Endothelial cell of umbilical vein (primary cell): ENCODE measurements at regions not wholly inside any gene's neighbourhood (a gene's known extent, or its start where the extent isn't known, plus 50 kb on each side); places are given as distances from the start of the nearest gene placed in this dataset.

ENCODE experiments used
- BruUV-seq: library from RNA; stranded (reverse); fragments of 400-500 nt; replicated peaks from 2 replicates; lab custom pipeline; 2021; lab: Mats Ljungman, UMichigan
- CTCF ChIA-PET: fragments of 300-600, 350-600 bp; sonication (Branson Sonifier 250); formaldehyde crosslinking; loops from one replicate; lab custom pipeline; 2021; ENCODE audit warnings: antibody characterized with exemption, inconsistent platforms; lab: Charles Lee
- POLR2A ChIA-PET: fragments of 300-600, 350-600 bp; sonication (Branson Sonifier 250); formaldehyde crosslinking; loops from one replicate; lab custom pipeline; 2021; ENCODE audit warnings: antibody characterized with exemption, inconsistent platforms; lab: Charles Lee
- DNase-seq: peaks from one replicate; pipeline ENCODE4 v3.0.0-alpha.2; 2011; ENCODE audit warnings: low read depth, low spot score
- FAIRE-seq: peaks from 2 replicates; lab custom pipeline; 2011; peaks lifted over from hg19 to GRCh38; lab: Jason Lieb, UNC
- H2AFZ ChIP-seq: 2 replicates; pipeline ENCODE4 v1.6.0; 2012; ENCODE audit warnings: low read depth, low read length, control low read depth, inconsistent platforms
- H3K27ac ChIP-seq: 2 replicates; pipeline ENCODE4 v1.5.1; 2011; ENCODE audit warnings: low read depth, mild to moderate bottlenecking, control low read depth, low read length, moderate library complexity; ENCODE audit not compliant: insufficient read depth
- H3K27me3 ChIP-seq, 2 experiments: 2 replicates each; pipeline versions ENCODE4 v1.6.0 to v1.6.1; 2011; ENCODE audit warnings: low read length in 2 of 2, mixed read lengths in 1 of 2; ENCODE audit not compliant: control insufficient read depth in 2 of 2, insufficient read depth in 2 of 2
- H3K36me3 ChIP-seq, 2 experiments: 2 replicates in 1 of 2; 3 replicates in 1 of 2; pipeline ENCODE4 v1.5.1; 2011; ENCODE audit warnings: low read length in 2 of 2, mild to moderate bottlenecking in 1 of 2, moderate library complexity in 1 of 2; ENCODE audit not compliant: control insufficient read depth in 2 of 2, insufficient read depth in 2 of 2; ENCODE audit errors: extremely low read depth in 1 of 2
- H3K4me1 ChIP-seq: 3 replicates; pipeline ENCODE4 v1.5.1; 2011; ENCODE audit warnings: mild to moderate bottlenecking, low read length; ENCODE audit not compliant: control insufficient read depth, insufficient read depth; ENCODE audit errors: extremely low read depth
- H3K4me2 ChIP-seq: 2 replicates; pipeline ENCODE4 v1.6.1; 2011; ENCODE audit warnings: low read length, control low read depth, mixed read lengths; ENCODE audit not compliant: insufficient read depth
- H3K4me3 ChIP-seq, 3 experiments: fragments of 200-600 bp in 1 of 3; sonication (generic), shearing (Covaris generic) in 1 of 3; replicated peaks in 1 of 3; 2 replicates each; pipeline ENCODE4 v1.5.1; 2011 to 2016; ENCODE audit warnings: control low read depth in 3 of 3, low read length in 3 of 3, mild to moderate bottlenecking in 2 of 3, inconsistent platforms in 1 of 3, low read depth in 1 of 3, moderate library complexity in 1 of 3; ENCODE audit not compliant: insufficient read depth in 1 of 3
- H3K79me2 ChIP-seq: 2 replicates; pipeline ENCODE4 v1.6.0; 2012; ENCODE audit warnings: low read length, inconsistent platforms; ENCODE audit not compliant: control insufficient read depth, insufficient read depth
- H3K9ac ChIP-seq: replicated peaks from 2 replicates; pipeline ENCODE3; 2011; ENCODE audit warnings: low read length, control low read depth; ENCODE audit not compliant: insufficient read depth; ENCODE audit errors: extremely low read depth
- H3K9me1 ChIP-seq: replicated peaks from 3 replicates; pipeline ENCODE4 v1.6.0; 2011; ENCODE audit warnings: mild to moderate bottlenecking, low read length; ENCODE audit not compliant: control insufficient read depth, insufficient read depth; ENCODE audit errors: extremely low read depth
- H3K9me3 ChIP-seq: replicated peaks from 2 replicates; pipeline ENCODE4 v1.5.1; 2012; ENCODE audit warnings: low read length, inconsistent platforms; ENCODE audit not compliant: control insufficient read depth, insufficient read depth
- H4K20me1 ChIP-seq: replicated peaks from 2 replicates; pipeline ENCODE3; 2011; ENCODE audit warnings: mild to moderate bottlenecking, low read length; ENCODE audit not compliant: control insufficient read depth, insufficient read depth; ENCODE audit errors: extremely low read depth
- EZH2 ChIP-seq: IDR thresholded peaks from 2 replicates; pipeline ENCODE4 v1.6.1; 2012; ENCODE audit warnings: borderline replicate concordance, low read depth, mild to moderate bottlenecking, moderate library complexity, low read length, inconsistent platforms; ENCODE audit not compliant: severe bottlenecking
- FOS ChIP-seq: IDR thresholded peaks from 2 replicates; pipeline ENCODE4 v1.6.1; 2011; ENCODE audit warnings: mild to moderate bottlenecking, low read length, moderate library complexity, borderline replicate concordance; ENCODE audit not compliant: insufficient read depth
- GATA2 ChIP-seq: IDR thresholded peaks from 2 replicates; pipeline ENCODE4 v1.7.0; 2011; ENCODE audit warnings: low read depth, mild to moderate bottlenecking, moderate library complexity, mixed read lengths, low read length; ENCODE audit not compliant: insufficient read length, insufficient read depth
- JUN ChIP-seq: IDR thresholded peaks from 2 replicates; pipeline ENCODE4 v1.6.1; 2011; ENCODE audit warnings: borderline replicate concordance, low read depth; ENCODE audit not compliant: insufficient read length, insufficient read depth
- MYC ChIP-seq: IDR thresholded peaks from one replicate; pipeline ENCODE4 v1.6.1; 2011; ENCODE audit warnings: mild to moderate bottlenecking, low read depth, low read length
- POLR2A ChIP-seq: IDR thresholded peaks from 2 replicates; pipeline ENCODE4 v1.6.1; 2012; ENCODE audit warnings: low read depth, mild to moderate bottlenecking, control low read depth, low read length
- POLR2AphosphoS5 ChIP-seq: IDR thresholded peaks from 2 replicates; pipeline ENCODE4 v1.6.1; 2012; ENCODE audit warnings: low read depth, mild to moderate bottlenecking, control low read depth, low read length, moderate library complexity; ENCODE audit not compliant: insufficient read depth
- dilution Hi-C: fragments of 300-500 bp; cut with MboI; formaldehyde crosslinking; loops from one replicate; pipeline ENCODE4 v1.15.0; 2019; ENCODE audit warnings: low sequenced_read_pairs; ENCODE audit not compliant: extremely low pct_ligation_motif_present
- intact Hi-C: fragments of 100-400 bp; cut with micrococcal nuclease; formaldehyde crosslinking; loops from one replicate; pipeline ENCODE4 v1.10.0; 2022
- TF ChIP-seq, protein P1 (sequence below), 2 donors: IDR thresholded peaks; 1 replicate in 1 of 2; 2 replicates in 1 of 2; pipeline ENCODE4 v1.5.1; 2011; ENCODE audit warnings: low read length in 2 of 2, mild to moderate bottlenecking in 2 of 2, moderate library complexity in 2 of 2, control low read depth in 1 of 2, inconsistent platforms in 1 of 2, low read depth in 1 of 2; ENCODE audit not compliant: insufficient read depth in 1 of 2; ENCODE audit errors: extremely low read depth in 1 of 2
- TF ChIP-seq, protein P2 (sequence below): IDR thresholded peaks from 2 replicates; pipeline ENCODE4 v1.6.1; 2011; ENCODE audit not compliant: insufficient read depth, insufficient read length

DNA sequence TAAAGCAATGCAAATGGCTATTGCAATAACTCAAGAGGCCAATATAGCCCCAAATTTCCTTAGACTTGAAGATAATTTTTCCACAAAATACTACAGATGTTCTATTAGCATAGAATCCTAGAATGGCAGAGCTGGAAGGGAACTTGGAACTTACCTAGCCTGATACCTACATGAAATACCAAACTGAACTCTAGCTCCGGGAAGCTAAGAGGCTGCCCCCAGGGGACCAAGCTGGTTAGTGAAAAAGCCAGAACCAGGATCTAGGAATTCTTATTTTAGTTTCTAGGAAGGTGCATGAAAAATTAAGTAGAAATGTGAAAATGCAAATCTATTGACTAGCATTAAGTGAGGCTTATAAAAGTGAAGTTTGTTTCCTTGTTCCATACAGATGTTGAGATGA is 256.0 kb upstream of the CBLB start:
- Histone ChIP-seq H3K4me3 (no peak overlapping the region), H3K4me2 (no peak overlapping the region), H2AFZ (no peak overlapping the region), H3K4me1 (no peaks in the 10 kb centered on the region), H3K36me3 (no peaks in the 10 kb centered on the region), H4K20me1 (no peaks in the 10 kb centered on the region), H3K79me2 (no peaks in the 10 kb centered on the region), H3K9me3 (no peaks in the 10 kb centered on the region), H3K9ac (no peak overlapping the region), H3K9me1 (no peaks in the 10 kb centered on the region), H3K27me3 (no peaks in the 10 kb centered on the region), H3K27ac (no peak overlapping the region)
- dilution Hi-C loops = no loop called here
- no peak for TF ChIP-seq EZH2
- no peak for TF ChIP-seq POLR2AphosphoS5
- TF ChIP-seq GATA2 = no peak
- TF ChIP-seq JUN = no peak
- TF ChIP-seq, protein P1, sequence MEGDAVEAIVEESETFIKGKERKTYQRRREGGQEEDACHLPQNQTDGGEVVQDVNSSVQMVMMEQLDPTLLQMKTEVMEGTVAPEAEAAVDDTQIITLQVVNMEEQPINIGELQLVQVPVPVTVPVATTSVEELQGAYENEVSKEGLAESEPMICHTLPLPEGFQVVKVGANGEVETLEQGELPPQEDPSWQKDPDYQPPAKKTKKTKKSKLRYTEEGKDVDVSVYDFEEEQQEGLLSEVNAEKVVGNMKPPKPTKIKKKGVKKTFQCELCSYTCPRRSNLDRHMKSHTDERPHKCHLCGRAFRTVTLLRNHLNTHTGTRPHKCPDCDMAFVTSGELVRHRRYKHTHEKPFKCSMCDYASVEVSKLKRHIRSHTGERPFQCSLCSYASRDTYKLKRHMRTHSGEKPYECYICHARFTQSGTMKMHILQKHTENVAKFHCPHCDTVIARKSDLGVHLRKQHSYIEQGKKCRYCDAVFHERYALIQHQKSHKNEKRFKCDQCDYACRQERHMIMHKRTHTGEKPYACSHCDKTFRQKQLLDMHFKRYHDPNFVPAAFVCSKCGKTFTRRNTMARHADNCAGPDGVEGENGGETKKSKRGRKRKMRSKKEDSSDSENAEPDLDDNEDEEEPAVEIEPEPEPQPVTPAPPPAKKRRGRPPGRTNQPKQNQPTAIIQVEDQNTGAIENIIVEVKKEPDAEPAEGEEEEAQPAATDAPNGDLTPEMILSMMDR (IDR thresholded peaks at IDR 0.05; ENCODE audit: extremely low read depth in 1 of 2, insufficient read depth in 1 of 2, low read depth in 1 of 2, low read length in 2 of 2) = no peak
- no peak for TF ChIP-seq MYC
- TF ChIP-seq FOS = no peak
- no peak for TF ChIP-seq POLR2A
- TF ChIP-seq, protein P2, sequence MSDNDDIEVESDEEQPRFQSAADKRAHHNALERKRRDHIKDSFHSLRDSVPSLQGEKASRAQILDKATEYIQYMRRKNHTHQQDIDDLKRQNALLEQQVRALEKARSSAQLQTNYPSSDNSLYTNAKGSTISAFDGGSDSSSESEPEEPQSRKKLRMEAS = no peak
- DNase-seq (no peak), FAIRE-seq (no peak)
- no TSS peak for BruUV-seq
- ChIA-PET CTCF (no interaction called here), POLR2A (no interaction called here)
- intact Hi-C loops = no loop called here
